ENCODE measurements at regions not wholly inside any gene's neighbourhood (a gene's known extent, or its start where the extent isn't known, plus 50 kb on each side); places are given as distances from the start of the nearest gene placed in this dataset.

GRCh38 chr9:28650327-28650726, 1077.0 kb upstream of the C9orf72 start:
- no peak overlapping the region for H3K9ac ChIP-seq (ENCODE audit: insufficient read depth in 1 of 2, low read depth in 2 of 2, low read length in 2 of 2)
- WGBS (ENCODE audit: insufficient coverage, low coverage, missing lambda C conversion rate): no CpG with 5 or more reads among the region's 4 CpGs
- no peak overlapping the region for H3K4me2 ChIP-seq (ENCODE audit: insufficient read depth, low read length)
- no peaks in the 10 kb centered on the region for H3K9me3 ChIP-seq (replicated peaks; ENCODE audit: control insufficient read depth, insufficient read depth, low read depth, low read length)
- H4K20me1 ChIP-seq (replicated peaks; ENCODE audit: control insufficient read depth, insufficient read depth, low read length): no peaks in the 10 kb centered on the region
- DNase-seq (ENCODE audit: extremely low read depth in 1 of 4, low spot score in 3 of 4) (no peak), ATAC-seq (no peak), FAIRE-seq (no peak)
- in situ Hi-C loops (cut with MboI) (no loop called here), intact Hi-C loops (cut with micrococcal nuclease) (no loop called here)
- ChIA-PET CTCF (ENCODE audit: low intra/inter-chr PET ratio) (no interaction called here), POLR2A (no interaction called here)
- no peaks in the 10 kb centered on the region for H3K4me1 ChIP-seq (replicated peaks in 1 of 2; ENCODE audit: control insufficient read depth in 2 of 2, insufficient read depth in 2 of 2, low read length in 2 of 2)
- H3K4me3 ChIP-seq: no peak overlapping the region
- no peaks in the 10 kb centered on the region for H3K27me3 ChIP-seq (ENCODE audit: control insufficient read depth in 2 of 2, insufficient read depth in 2 of 2, low read length in 2 of 2)
- no peaks in the 10 kb centered on the region for H3K36me3 ChIP-seq (ENCODE audit: control insufficient read depth, insufficient read depth, low read length)
- no peak for TF ChIP-seq TAF15 (IDR thresholded peaks at IDR 0.05; ENCODE audit: low read depth, low read length)
- no peak for TF ChIP-seq ETV6 (IDR thresholded peaks at IDR 0.05; ENCODE audit: borderline replicate concordance in 1 of 2, low read depth in 2 of 2, low read length in 1 of 2)
- no peak for TF ChIP-seq ETV6 (CRISPR knock-in tag; IDR thresholded peaks at IDR 0.05; ENCODE audit: borderline replicate concordance)
- TF ChIP-seq DLX4 (CRISPR knock-in tag; IDR thresholded peaks at IDR 0.05): no peak
- TF ChIP-seq HDAC3 (IDR thresholded peaks at IDR 0.05; ENCODE audit: borderline replicate concordance, partially characterized antibody): no peak
- TF ChIP-seq TAF1 (IDR thresholded peaks at IDR 0.05; ENCODE audit: control insufficient read depth, extremely low read depth, insufficient read depth, low read length, severe bottlenecking): no peak
- no peak for TF ChIP-seq NFE2 (IDR thresholded peaks at IDR 0.05; ENCODE audit: low read depth)
- no peak for TF ChIP-seq NFIC (IDR thresholded peaks at IDR 0.05)
- TF ChIP-seq ZNF253 (CRISPR knock-in tag; conservative IDR thresholded peaks at IDR 0.05): no peak
- no peak for TF ChIP-seq HEY1 (CRISPR knock-in tag; IDR thresholded peaks at IDR 0.05; ENCODE audit: borderline replicate concordance)
- TF ChIP-seq ZNF444 (CRISPR knock-in tag; IDR thresholded peaks at IDR 0.05): no peak
- no peak for TF ChIP-seq SNRNP70 (optimal IDR thresholded peaks at IDR 0.05; ENCODE audit: low read depth, low read length)
- no peak for TF ChIP-seq ZNF311 (CRISPR knock-in tag; IDR thresholded peaks at IDR 0.05)
- TF ChIP-seq MTA1 (IDR thresholded peaks at IDR 0.05; ENCODE audit: borderline replicate concordance): no peak
- no peak for TF ChIP-seq ZNF212 (CRISPR knock-in tag; IDR thresholded peaks at IDR 0.05)
- H3K9me1 ChIP-seq (ENCODE audit: control insufficient read depth, insufficient read depth, low read length): no peaks in the 10 kb centered on the region
- no peaks in the 10 kb centered on the region for H3K79me2 ChIP-seq (ENCODE audit: control insufficient read depth, insufficient read depth, low read length)
- H2AFZ ChIP-seq (ENCODE audit: low read depth, low read length): no peak overlapping the region
- no TSS peak for BruUV-seq (replicated peaks)
- no peak overlapping the region for H3K27ac ChIP-seq (ENCODE audit: extremely low read depth, low read depth, low read length)

All from K562 (cell line).